PC-3 (cell line): ENCODE measurements at regions not wholly inside any gene's neighbourhood (a gene's known extent, or its start where the extent isn't known, plus 50 kb on each side); places are given as distances from the start of the nearest gene placed in this dataset.

ENCODE experiments used
- ATAC-seq: fragments of 200-7000 bp; cut with Tn5 transposase; 2 replicates; pipeline ENCODE4 v1.9.1; 2020; ENCODE audit warnings: mild to moderate bottlenecking, moderate library complexity
- BruUV-seq: library from RNA; stranded (reverse); fragments of 400-500 nt; replicated peaks from 2 replicates; lab custom pipeline; 2021; lab: Mats Ljungman, UMichigan
- CTCF ChIA-PET: fragments of 300-600 bp; sonication (Branson Sonifier 250); formaldehyde crosslinking; loops from one replicate; lab custom pipeline; 2022; ENCODE audit warnings: antibody characterized with exemption; lab: Charles Lee
- POLR2A ChIA-PET: fragments of 300-600 bp; sonication (Branson Sonifier 250); formaldehyde crosslinking; loops from one replicate; lab custom pipeline; 2022; ENCODE audit warnings: antibody characterized with exemption; ENCODE audit not compliant: unreplicated experiment; lab: Charles Lee
- DNase-seq: peaks from one replicate; pipeline ENCODE4 v3.0.0-alpha.2; 2015
- H2AFZ ChIP-seq: fragments of 300-600 bp; sonication (generic); 2 replicates; pipeline ENCODE4 v1.6.0; 2016; ENCODE audit warnings: antibody characterized with exemption, low read length
- H3F3A ChIP-seq: fragments of 300-600 bp; sonication (generic); one replicate; pipeline ENCODE4 v1.6.0; 2017; ENCODE audit warnings: antibody characterized with exemption, low read length, control low read depth, mild to moderate bottlenecking; ENCODE audit not compliant: unreplicated experiment
- H3K27ac ChIP-seq: fragments of 300-600 bp; sonication (generic); 2 replicates; pipeline ENCODE4 v1.5.1; 2016; ENCODE audit warnings: mild to moderate bottlenecking, low read length
- H3K27me3 ChIP-seq: fragments of 300-600 bp; sonication (generic); 2 replicates; pipeline ENCODE4 v1.6.1; 2016; ENCODE audit warnings: low read length, mixed read lengths
- H3K36me3 ChIP-seq: fragments of 300-600 bp; sonication (generic); 2 replicates; pipeline ENCODE4 v1.6.1; 2016; ENCODE audit warnings: low read depth, mixed run types, low read length, mixed read lengths
- H3K4me1 ChIP-seq: fragments of 300-600 bp; sonication (generic); 2 replicates; pipeline ENCODE4 v1.5.1; 2016; ENCODE audit warnings: low read length; ENCODE audit not compliant: insufficient read depth
- H3K4me2 ChIP-seq: fragments of 300-600 bp; sonication (generic); 2 replicates; pipeline ENCODE4 v1.6.0; 2016; ENCODE audit warnings: low read length
- H3K4me3 ChIP-seq: fragments of 300-600 bp; sonication (generic); 2 replicates; pipeline ENCODE4 v1.5.1; 2016; ENCODE audit warnings: mild to moderate bottlenecking, low read length, mixed read lengths
- H3K79me2 ChIP-seq: fragments of 300-600 bp; sonication (generic); 2 replicates; pipeline ENCODE4 v1.6.1; 2017; ENCODE audit warnings: low read length, mixed read lengths
- H3K9ac ChIP-seq: fragments of 300-600 bp; sonication (generic); 2 replicates; pipeline ENCODE4 v1.6.0; 2016; ENCODE audit warnings: mild to moderate bottlenecking, low read length
- H3K9me2 ChIP-seq: fragments of 300-600 bp; sonication (generic); replicated peaks from 2 replicates; pipeline ENCODE4 v1.6.1; 2016; ENCODE audit warnings: mixed run types, low read length, mixed read lengths
- H3K9me3 ChIP-seq: fragments of 300-600 bp; sonication (generic); 2 replicates; pipeline ENCODE4 v1.6.1; 2016; ENCODE audit warnings: low read length, mixed read lengths
- H4K20me1 ChIP-seq: fragments of 300-600 bp; sonication (generic); 2 replicates; pipeline ENCODE4 v1.6.1; 2016; ENCODE audit warnings: low read length, mixed read lengths
- CTCF ChIP-seq: fragments of 300-600 bp; sonication (generic); conservative IDR thresholded peaks from 2 replicates; pipeline ENCODE4 v1.5.1; 2017; ENCODE audit warnings: antibody characterized with exemption, low read depth, mild to moderate bottlenecking, low read length
- EZH2 ChIP-seq: fragments of 300-600 bp; sonication (generic); IDR thresholded peaks from one replicate; pipeline ENCODE4 v1.6.1; 2017; ENCODE audit warnings: antibody characterized with exemption, mild to moderate bottlenecking, low read length; ENCODE audit not compliant: unreplicated experiment
- EZH2phosphoT487 ChIP-seq: fragments of 300-600 bp; sonication (generic); IDR thresholded peaks from 2 replicates; pipeline ENCODE4 v1.6.1; 2018; ENCODE audit warnings: mild to moderate bottlenecking, antibody characterized with exemption, low read length, borderline replicate concordance
- intact Hi-C: fragments of 100-400 bp; cut with micrococcal nuclease; formaldehyde crosslinking; loops from 2 replicates; pipeline ENCODE4 v1.9.0; 2023

- no peak for TF ChIP-seq CTCF
- no peak for TF ChIP-seq EZH2
- no peak for TF ChIP-seq EZH2phosphoT487
- ATAC-seq (no peak), DNase-seq (no peak)
- Histone ChIP-seq H3K4me2 (no peak overlapping the region), H2AFZ (no peak overlapping the region), H3K79me2 (no peaks in the 10 kb centered on the region), H4K20me1 (no peaks in the 10 kb centered on the region), H3K27ac (no peak overlapping the region), H3K9ac (no peak overlapping the region), H3K4me3 (no peak overlapping the region), H3K4me1 (no peaks in the 10 kb centered on the region), H3F3A (no peaks in the 10 kb centered on the region), H3K27me3 (peaks cover 28% of the 10 kb centered on the region), H3K9me3 (peaks cover 5% of the 10 kb centered on the region; the same call in 1 of the 2 replicates), H3K36me3 (no peaks in the 10 kb centered on the region; the same call in 1 of the 2 replicates), H3K9me2 (no peaks in the 10 kb centered on the region)
- intact Hi-C loops: no loop called here
- ChIA-PET POLR2A (no interaction called here), CTCF (no interaction called here)
- BruUV-seq: no TSS peak
Measured at GRCh38 chr13:19305434-19305833, 123.8 kb upstream of the TUBA3C start.

GRCh38 chr13:19289180-19289579 is 107.6 kb upstream of the TUBA3C start:
- no TSS peak for BruUV-seq
- no peaks in the 10 kb centered on the region for H3K36me3 ChIP-seq
- H3K9ac ChIP-seq: no peak overlapping the region
- intact Hi-C loops: no loop called here
- no peaks in the 10 kb centered on the region for H3K9me3 ChIP-seq
- ATAC-seq (no peak), DNase-seq (no peak)
- H3K4me1 ChIP-seq: no peaks in the 10 kb centered on the region
- H3K9me2 ChIP-seq: no peaks in the 10 kb centered on the region
- H3F3A ChIP-seq: no peaks in the 10 kb centered on the region
- ChIA-PET POLR2A (no interaction called here), CTCF (no interaction called here)
- no peak overlapping the region for H3K27ac ChIP-seq
- no peak overlapping the region for H2AFZ ChIP-seq
- H3K4me2 ChIP-seq: no peak overlapping the region
- no peak for TF ChIP-seq CTCF
- no peak for TF ChIP-seq EZH2phosphoT487
- TF ChIP-seq EZH2: no peak
- no peaks in the 10 kb centered on the region for H3K79me2 ChIP-seq
- H4K20me1 ChIP-seq: no peaks in the 10 kb centered on the region
- H3K27me3 ChIP-seq: peaks cover 31% of the 10 kb centered on the region
- H3K4me3 ChIP-seq: no peak overlapping the region

- no peaks in the 10 kb centered on the region for H3K9me2 ChIP-seq
- POLR2A ChIA-PET: no interaction called here
Measured at GRCh38 chr13:19283836-19284235, 102.2 kb upstream of the TUBA3C start.

More at GRCh38 chr13:19283836-19284235, 102.2 kb upstream of the TUBA3C start:
- H3K79me2 ChIP-seq: no peaks in the 10 kb centered on the region
- CTCF ChIA-PET: no interaction called here
- no peak overlapping the region for H2AFZ ChIP-seq
- no peaks in the 10 kb centered on the region for H3K9me3 ChIP-seq
- DNase-seq (no peak), ATAC-seq (no peak)
- H3K4me2 ChIP-seq: no peak overlapping the region
- no peaks in the 10 kb centered on the region for H3K27me3 ChIP-seq
- intact Hi-C loops: no loop called here
- TF ChIP-seq EZH2: no peak
- no peak for TF ChIP-seq EZH2phosphoT487
- TF ChIP-seq CTCF: no peak
- H3K4me3 ChIP-seq: no peak overlapping the region
- no peaks in the 10 kb centered on the region for H3F3A ChIP-seq
- BruUV-seq: no TSS peak
- no peaks in the 10 kb centered on the region for H3K36me3 ChIP-seq
- no peaks in the 10 kb centered on the region for H4K20me1 ChIP-seq
- no peak overlapping the region for H3K27ac ChIP-seq
- no peaks in the 10 kb centered on the region for H3K4me1 ChIP-seq
- no peak overlapping the region for H3K9ac ChIP-seq
